Femur (tissue), 1 donor: ENCODE measurements at regions not wholly inside any gene's neighbourhood (a gene's known extent, or its start where the extent isn't known, plus 50 kb on each side); places are given as distances from the start of the nearest gene placed in this dataset.
"Not testable (repeated sequence)": the region's sequence is repeated elsewhere in the genome, so short reads cannot be mapped to it uniquely, and the experiment has no call there.

Experiments
- DNase-seq: peaks from one replicate; pipeline ENCODE4 v3.0.0-alpha.2; 2017

- DNase-seq: not testable (repeated sequence)
Measured at GRCh38 chr4:3882316-3882885, 116.2 kb downstream of the ADRA2C start.

- not testable (repeated sequence) for DNase-seq
Measured at GRCh38 chr4:3884261-3884660, 118.1 kb downstream of the ADRA2C start.

GRCh38 chr4:3893590-3893989, 127.4 kb downstream of the ADRA2C start:
- not testable (repeated sequence) for DNase-seq

GRCh38 chr4:3894086-3894959, 128.1 kb downstream of the ADRA2C start:
- DNase-seq: not testable (repeated sequence)

GRCh38 chr4:3896441-3896840, 130.3 kb downstream of the ADRA2C start:
- no peak for DNase-seq

GRCh38 chr4:3896871-3897578, 130.8 kb downstream of the ADRA2C start:
- not testable (repeated sequence) for DNase-seq

- no peak for DNase-seq
Measured at GRCh38 chr4:3898098-3898497, 131.9 kb downstream of the ADRA2C start.

- DNase-seq: not testable (repeated sequence)
Measured at GRCh38 chr4:3898928-3899327, 132.7 kb downstream of the ADRA2C start.

- DNase-seq: not testable (repeated sequence)
Measured at GRCh38 chr4:3904264-3904955, 138.2 kb downstream of the ADRA2C start.

- not testable (repeated sequence) for DNase-seq
Measured at GRCh38 chr4:3909616-3910015, 143.4 kb downstream of the ADRA2C start.

- DNase-seq: not testable (repeated sequence)
Measured at GRCh38 chr4:3910161-3910950, 144.2 kb downstream of the ADRA2C start.

GRCh38 chr4:3911252-3911856, 145.2 kb downstream of the ADRA2C start:
- no peak for DNase-seq

- DNase-seq: not testable (repeated sequence)
Measured at GRCh38 chr4:3914511-3914910, 148.3 kb downstream of the ADRA2C start.

- not testable (repeated sequence) for DNase-seq
Measured at GRCh38 chr4:3919509-3919908, 153.3 kb downstream of the ADRA2C start.

GRCh38 chr4:3921902-3922301, 155.7 kb downstream of the ADRA2C start:
- not testable (repeated sequence) for DNase-seq

- DNase-seq: not testable (repeated sequence)
Measured at GRCh38 chr4:3925841-3926240, 159.7 kb downstream of the ADRA2C start.

GRCh38 chr4:3926271-3926670, 160.1 kb downstream of the ADRA2C start:
- not testable (repeated sequence) for DNase-seq

GRCh38 chr4:3926969-3927755, 161.0 kb downstream of the ADRA2C start:
- DNase-seq: not testable (repeated sequence)

- not testable (repeated sequence) for DNase-seq
Measured at GRCh38 chr4:3929431-3929830, 163.2 kb downstream of the ADRA2C start.

- not testable (repeated sequence) for DNase-seq
Measured at GRCh38 chr4:3932734-3933133, 166.5 kb downstream of the ADRA2C start.

- not testable (repeated sequence) for DNase-seq
Measured at GRCh38 chr4:3935406-3935805, 169.2 kb downstream of the ADRA2C start.
